Thyroid gland (tissue), 4 donors: ENCODE measurements at regions not wholly inside any gene's neighbourhood (a gene's known extent, or its start where the extent isn't known, plus 50 kb on each side); places are given as distances from the start of the nearest gene placed in this dataset.

Experiments
- POLR2A ChIP-seq, 2 donors: fragments of 450-650 bp; IDR thresholded peaks; one replicate each; pipeline ENCODE4 v1.6.1; 2017; ENCODE audit warnings: antibody characterized with exemption in 2 of 2, mild to moderate bottlenecking in 2 of 2, moderate library complexity in 1 of 2
- TF ChIP-seq, protein P1 (sequence below), 6 experiments: fragments of 200-600 bp in 3 of 6; fragments of 450-650 bp in 3 of 6; sonication (generic) in 3 of 6; IDR thresholded peaks; one replicate each; pipeline ENCODE4 v1.5.1; 2016 to 2019; ENCODE audit warnings: antibody characterized with exemption in 6 of 6, mild to moderate bottlenecking in 2 of 6, inconsistent platforms in 1 of 6, moderate library complexity in 1 of 6

DNA sequence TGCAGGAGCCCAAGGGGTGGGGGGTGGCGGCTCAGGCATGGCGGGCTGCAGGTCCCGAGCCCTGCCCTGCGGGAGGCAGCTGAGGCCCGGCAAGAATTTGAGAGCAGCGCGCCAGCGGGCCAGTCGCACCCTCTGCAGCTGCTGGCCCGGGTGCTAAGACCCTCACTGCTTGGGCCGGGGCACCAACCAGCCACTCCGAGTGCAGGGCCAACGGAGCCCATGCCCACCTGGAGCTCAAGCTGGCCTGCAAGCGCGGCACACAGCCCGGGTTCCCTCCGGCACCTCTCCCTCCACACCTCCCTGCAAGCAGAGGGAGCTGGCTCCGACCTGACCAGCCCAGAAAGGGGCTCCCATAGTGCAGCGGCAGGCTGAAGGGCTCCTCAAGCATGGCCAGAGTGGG lies 758.2 kb upstream of the INTU start:
- TF ChIP-seq, protein P1, sequence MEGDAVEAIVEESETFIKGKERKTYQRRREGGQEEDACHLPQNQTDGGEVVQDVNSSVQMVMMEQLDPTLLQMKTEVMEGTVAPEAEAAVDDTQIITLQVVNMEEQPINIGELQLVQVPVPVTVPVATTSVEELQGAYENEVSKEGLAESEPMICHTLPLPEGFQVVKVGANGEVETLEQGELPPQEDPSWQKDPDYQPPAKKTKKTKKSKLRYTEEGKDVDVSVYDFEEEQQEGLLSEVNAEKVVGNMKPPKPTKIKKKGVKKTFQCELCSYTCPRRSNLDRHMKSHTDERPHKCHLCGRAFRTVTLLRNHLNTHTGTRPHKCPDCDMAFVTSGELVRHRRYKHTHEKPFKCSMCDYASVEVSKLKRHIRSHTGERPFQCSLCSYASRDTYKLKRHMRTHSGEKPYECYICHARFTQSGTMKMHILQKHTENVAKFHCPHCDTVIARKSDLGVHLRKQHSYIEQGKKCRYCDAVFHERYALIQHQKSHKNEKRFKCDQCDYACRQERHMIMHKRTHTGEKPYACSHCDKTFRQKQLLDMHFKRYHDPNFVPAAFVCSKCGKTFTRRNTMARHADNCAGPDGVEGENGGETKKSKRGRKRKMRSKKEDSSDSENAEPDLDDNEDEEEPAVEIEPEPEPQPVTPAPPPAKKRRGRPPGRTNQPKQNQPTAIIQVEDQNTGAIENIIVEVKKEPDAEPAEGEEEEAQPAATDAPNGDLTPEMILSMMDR (IDR thresholded peaks at IDR 0.05), result no peak
- no peak for TF ChIP-seq POLR2A (IDR thresholded peaks at IDR 0.05)
